Body of pancreas (tissue), 4 donors: ENCODE measurements at regions not wholly inside any gene's neighbourhood (a gene's known extent, or its start where the extent isn't known, plus 50 kb on each side); places are given as distances from the start of the nearest gene placed in this dataset.

ENCODE experiments used
- POLR2A ChIP-seq, 3 donors: fragments of 450-650 bp; IDR thresholded peaks; one replicate each; pipeline ENCODE4 v1.6.1; 2016; ENCODE audit warnings: antibody characterized with exemption in 3 of 3, mild to moderate bottlenecking in 2 of 3
- TF ChIP-seq, protein P1 (sequence below), 7 experiments: fragments of 450-650 bp in 4 of 7; fragments of 200-600 bp in 3 of 7; sonication (generic) in 3 of 7; IDR thresholded peaks; one replicate each; pipeline ENCODE4 v1.5.1; 2016 to 2019; ENCODE audit warnings: antibody characterized with exemption in 7 of 7

DNA sequence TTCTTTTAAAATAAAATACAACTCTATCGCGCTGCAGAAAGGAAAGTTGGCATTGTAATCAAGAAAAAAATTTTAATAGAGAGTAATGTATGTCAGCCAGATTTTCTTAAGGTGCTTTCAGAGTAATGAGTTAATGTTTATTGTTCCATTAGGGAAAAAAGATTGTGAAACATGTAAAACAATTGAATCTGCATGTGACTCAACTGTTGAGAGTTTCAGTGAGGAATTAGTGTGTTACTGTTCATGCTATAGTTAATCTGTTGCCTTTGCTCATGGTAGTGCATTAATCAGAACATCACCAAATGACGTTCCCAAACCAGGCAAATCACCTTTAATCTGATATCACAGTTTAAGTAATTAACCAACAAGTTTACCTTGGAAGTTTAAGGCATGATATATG is 600.5 kb downstream of the NR2F1-AS1 start:
- TF ChIP-seq, protein P1, sequence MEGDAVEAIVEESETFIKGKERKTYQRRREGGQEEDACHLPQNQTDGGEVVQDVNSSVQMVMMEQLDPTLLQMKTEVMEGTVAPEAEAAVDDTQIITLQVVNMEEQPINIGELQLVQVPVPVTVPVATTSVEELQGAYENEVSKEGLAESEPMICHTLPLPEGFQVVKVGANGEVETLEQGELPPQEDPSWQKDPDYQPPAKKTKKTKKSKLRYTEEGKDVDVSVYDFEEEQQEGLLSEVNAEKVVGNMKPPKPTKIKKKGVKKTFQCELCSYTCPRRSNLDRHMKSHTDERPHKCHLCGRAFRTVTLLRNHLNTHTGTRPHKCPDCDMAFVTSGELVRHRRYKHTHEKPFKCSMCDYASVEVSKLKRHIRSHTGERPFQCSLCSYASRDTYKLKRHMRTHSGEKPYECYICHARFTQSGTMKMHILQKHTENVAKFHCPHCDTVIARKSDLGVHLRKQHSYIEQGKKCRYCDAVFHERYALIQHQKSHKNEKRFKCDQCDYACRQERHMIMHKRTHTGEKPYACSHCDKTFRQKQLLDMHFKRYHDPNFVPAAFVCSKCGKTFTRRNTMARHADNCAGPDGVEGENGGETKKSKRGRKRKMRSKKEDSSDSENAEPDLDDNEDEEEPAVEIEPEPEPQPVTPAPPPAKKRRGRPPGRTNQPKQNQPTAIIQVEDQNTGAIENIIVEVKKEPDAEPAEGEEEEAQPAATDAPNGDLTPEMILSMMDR (IDR thresholded peaks at IDR 0.05), result no peak
- no peak for TF ChIP-seq POLR2A (IDR thresholded peaks at IDR 0.05)
